Heart right ventricle (tissue), 16 donors: ENCODE measurements at regions not wholly inside any gene's neighbourhood (a gene's known extent, or its start where the extent isn't known, plus 50 kb on each side); places are given as distances from the start of the nearest gene placed in this dataset.

Experiments used
- ATAC-seq, 8 donors: fragments of 200-7000 bp; cut with Tn5 transposase; one replicate each; pipeline ENCODE4 v1.9.1; 2020; ENCODE audit warnings: mild to moderate bottlenecking in 8 of 8, moderate library complexity in 8 of 8, moderate number of reproducible peaks in 1 of 8
- DNase-seq, 2 donors: peaks; one replicate each; pipeline ENCODE4 v3.0.0-alpha.2; 2020
- H3K27ac ChIP-seq, 10 donors: fragments of 200-600 bp; sonication (generic) in 2 of 10; one replicate each; pipeline versions ENCODE4 v1.5.0 to v1.8.0; 2020 to 2022; ENCODE audit warnings: mild to moderate bottlenecking in 3 of 10
- H3K27me3 ChIP-seq, 7 donors: fragments of 200-600 bp; one replicate each; pipeline ENCODE4 v1.8.0; 2021 to 2022; ENCODE audit warnings: mild to moderate bottlenecking in 2 of 7
- H3K36me3 ChIP-seq, 9 donors: fragments of 200-600 bp; sonication (generic) in 1 of 9; one replicate each; pipeline versions ENCODE4 v1.5.0 to v1.8.0; 2020 to 2022; ENCODE audit warnings: mild to moderate bottlenecking in 2 of 9
- H3K4me1 ChIP-seq, 9 donors: fragments of 200-600 bp; sonication (generic) in 1 of 9; one replicate each; pipeline versions ENCODE4 v1.5.0 to v1.8.0; 2020 to 2022; ENCODE audit warnings: mild to moderate bottlenecking in 4 of 9
- H3K4me3 ChIP-seq, 10 donors: fragments of 200-600 bp; sonication (generic) in 2 of 10; one replicate each; pipeline versions ENCODE4 v1.5.0 to v1.8.0; 2020 to 2022; ENCODE audit warnings: mild to moderate bottlenecking in 7 of 10, moderate library complexity in 2 of 10
- H3K9me3 ChIP-seq, 11 donors: fragments of 200-600 bp in 10 of 11; sonication (generic) in 2 of 11; one replicate each; pipeline versions ENCODE4 v1.5.0 to v1.8.0; 2013 to 2022; ENCODE audit warnings: mild to moderate bottlenecking in 2 of 11, control low read depth in 1 of 11, moderate library complexity in 1 of 11
- WGBS, 2 donors: extraction: QIAGEN DNeasy Blood & Tissue Kit; methylation state at CpG; one replicate each; pipeline ENCODE4 v1.1.7; 2013; ENCODE audit warnings: inconsistent platforms in 1 of 2; 5-methylcytosine and 5-hydroxymethylcytosine counted together
- intact Hi-C, 10 donors: fragments of 100-400 bp; cut with DNase I; formaldehyde crosslinking; loops; one replicate each; pipeline versions ENCODE4 v1.11.1 to v1.14.2; 2022
- TF ChIP-seq, protein P1 (sequence below), 9 donors: fragments of 200-600 bp; sonication (generic) in 2 of 9; IDR thresholded peaks; one replicate each; pipeline versions ENCODE4 v1.5.0 to v1.8.0; 2021 to 2022; ENCODE audit warnings: antibody characterized with exemption in 9 of 9, mild to moderate bottlenecking in 5 of 9, moderate library complexity in 1 of 9
- donor health status: Arrhythmogenic right ventricular cardiomyopathy.
- donor health status: ischemic (EF 13 %, LVEDD 7.1; RV severe dilation, severe dysfunction).
- donor health status: healthy with polysubstance abuse.
- donor health status: DM: no; HTN: yes; CAD: no.
- donor health status: DM: no; HTN: no; CAD: no.
- donor health status: ischemic (EF 25% LVEDD 6.9; RV normal size, moderate dysfunction).
- donor health status: ischemic (EF 25% LVEDD 5.7; RV mildly dilated, moderate dysfunction).
- donor health status: healthy.
- donor health status: DM: yes; HTN: yes; CAD: no.
- donor health status: Ischemic cardiomyopathy.
- donor health status: ischemic (EF 35%, LVEDD 5.7; RV mildly dilated, moderate dysfunction).
- donor health status: nonischemic (EF 11% LVEDD 7.7; RV severe dilation, severe dysfunction).
- donor health status: DM: yes; HTN: yes; CAD: no.
- donor health status: PGD.
- donor health status: ischemic (EF 29% LVEDD 5.4; RV normal size, mild dysfunction).
- donor health status: nonischemic (EF 23%, LVEDD 6.1; RV moderate dilation, normal function).

GRCh38 chr5:96522635-96523355 is 89.7 kb upstream of the PCSK1 start:
- whole genome bisulfite sequencing, 2 donors = 55 to 56% methylated on average over 7 of the region's 7 CpGs

GRCh38 chr5:96527768-96528661 is 95.0 kb upstream of the PCSK1 start:
- 62 to 66% methylated on average over 1 of the region's 1 CpG for WGBS, 2 donors
- H3K36me3 ChIP-seq = no peaks in the 10 kb centered on the region
- H3K4me1 ChIP-seq = peaks cover 0 to 10% (median 0%) of the 10 kb centered on the region in 9 donors
- no peaks in the 10 kb centered on the region for H3K9me3 ChIP-seq
- TF ChIP-seq, protein P1, sequence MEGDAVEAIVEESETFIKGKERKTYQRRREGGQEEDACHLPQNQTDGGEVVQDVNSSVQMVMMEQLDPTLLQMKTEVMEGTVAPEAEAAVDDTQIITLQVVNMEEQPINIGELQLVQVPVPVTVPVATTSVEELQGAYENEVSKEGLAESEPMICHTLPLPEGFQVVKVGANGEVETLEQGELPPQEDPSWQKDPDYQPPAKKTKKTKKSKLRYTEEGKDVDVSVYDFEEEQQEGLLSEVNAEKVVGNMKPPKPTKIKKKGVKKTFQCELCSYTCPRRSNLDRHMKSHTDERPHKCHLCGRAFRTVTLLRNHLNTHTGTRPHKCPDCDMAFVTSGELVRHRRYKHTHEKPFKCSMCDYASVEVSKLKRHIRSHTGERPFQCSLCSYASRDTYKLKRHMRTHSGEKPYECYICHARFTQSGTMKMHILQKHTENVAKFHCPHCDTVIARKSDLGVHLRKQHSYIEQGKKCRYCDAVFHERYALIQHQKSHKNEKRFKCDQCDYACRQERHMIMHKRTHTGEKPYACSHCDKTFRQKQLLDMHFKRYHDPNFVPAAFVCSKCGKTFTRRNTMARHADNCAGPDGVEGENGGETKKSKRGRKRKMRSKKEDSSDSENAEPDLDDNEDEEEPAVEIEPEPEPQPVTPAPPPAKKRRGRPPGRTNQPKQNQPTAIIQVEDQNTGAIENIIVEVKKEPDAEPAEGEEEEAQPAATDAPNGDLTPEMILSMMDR (IDR thresholded peaks at IDR 0.05) = no peak
- no peak for DNase-seq
- ATAC-seq = no peak
- H3K4me3 ChIP-seq = no peak overlapping the region
- no peak overlapping the region for H3K27ac ChIP-seq
- intact Hi-C loops = no loop called here
- no peaks in the 10 kb centered on the region for H3K27me3 ChIP-seq

More at GRCh38 chr5:96522635-96523355, 89.7 kb upstream of the PCSK1 start:
- ATAC-seq (no peak), DNase-seq (no peak)
- Histone ChIP-seq H3K4me3 (no peak overlapping the region), H3K36me3 (no peaks in the 10 kb centered on the region), H3K27ac (no peak overlapping the region), H3K27me3 (no peaks in the 10 kb centered on the region), H3K4me1 (no peaks in the 10 kb centered on the region), H3K9me3 (no peaks in the 10 kb centered on the region)
- TF ChIP-seq, protein P1 (IDR thresholded peaks at IDR 0.05) = no peak
- intact Hi-C loops = no loop called here

DNA sequence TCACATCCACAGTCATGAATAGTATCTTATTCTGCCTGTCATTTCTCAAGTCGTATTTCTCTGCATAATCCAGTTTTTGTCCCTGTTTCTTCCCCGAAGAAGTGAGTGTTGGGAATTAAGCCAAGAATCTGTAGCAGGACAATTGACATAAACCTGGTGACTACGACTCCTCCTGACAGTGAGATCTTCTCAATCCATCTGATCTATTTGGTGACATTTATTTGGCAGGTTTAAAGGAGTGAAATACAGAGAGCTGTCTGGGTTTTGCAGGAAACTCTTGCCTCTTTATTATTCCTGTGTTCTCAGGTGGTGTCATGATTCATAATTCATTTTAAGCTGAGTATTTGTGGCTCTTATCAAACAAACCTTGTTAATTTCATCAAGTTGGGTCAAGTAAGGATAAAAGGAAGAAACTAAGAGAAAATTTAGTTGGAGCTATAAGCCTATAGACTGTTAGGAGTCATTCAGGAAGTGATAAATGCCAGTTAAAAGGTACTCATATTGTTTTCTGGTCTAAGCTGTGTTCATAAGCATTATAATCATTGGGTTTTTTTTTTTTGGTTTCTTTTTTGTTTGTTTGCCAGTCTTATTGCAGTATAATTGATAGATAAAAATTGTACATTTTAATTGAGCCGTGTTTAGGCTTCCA is 95.9 kb upstream of the PCSK1 start:
- ATAC-seq (no peak), DNase-seq (no peak)
- intact Hi-C loops = no loop called here
- Histone ChIP-seq H3K4me3 (no peak overlapping the region), H3K27me3 (no peaks in the 10 kb centered on the region), H3K27ac (no peak overlapping the region), H3K9me3 (no peaks in the 10 kb centered on the region), H3K4me1 (peaks cover 0 to 10% (median 0%) of the 10 kb centered on the region in 9 donors), H3K36me3 (no peaks in the 10 kb centered on the region)
- TF ChIP-seq, protein P1 (IDR thresholded peaks at IDR 0.05) = no peak
- WGBS, 2 donors = 28 to 31% methylated on average over 4 of the region's 4 CpGs

DNA sequence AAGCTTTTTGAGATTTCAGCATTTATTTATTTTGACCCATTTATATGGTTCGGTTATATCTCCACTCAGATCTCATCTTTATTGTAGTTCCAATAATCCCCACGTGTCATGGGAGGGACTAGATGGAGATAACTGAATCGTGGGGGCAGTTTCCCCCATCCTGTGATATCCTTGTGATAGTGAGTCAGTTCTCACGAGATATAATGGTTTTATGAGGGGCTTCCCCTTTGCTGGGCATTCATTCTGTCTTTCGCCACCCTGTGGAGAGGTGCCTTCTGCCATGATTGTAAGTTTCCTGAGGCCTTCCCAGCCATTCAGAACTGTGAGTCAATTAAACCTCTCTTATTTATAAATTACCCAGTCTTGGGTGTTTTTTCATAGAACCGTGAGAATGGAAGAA is 96.5 kb upstream of the PCSK1 start:
- Histone ChIP-seq H3K4me1 (peaks cover 0 to 10% (median 0%) of the 10 kb centered on the region in 9 donors), H3K4me3 (no peak overlapping the region), H3K9me3 (no peaks in the 10 kb centered on the region), H3K36me3 (no peaks in the 10 kb centered on the region), H3K27me3 (no peaks in the 10 kb centered on the region), H3K27ac (no peak overlapping the region)
- WGBS, 2 donors = 63 to 65% methylated on average over 6 of the region's 6 CpGs
- no peak for DNase-seq
- intact Hi-C loops = no loop called here
- TF ChIP-seq, protein P1 (IDR thresholded peaks at IDR 0.05) = no peak
- ATAC-seq = no peak
